ENCODE measurements at regions not wholly inside any gene's neighbourhood (a gene's known extent, or its start where the extent isn't known, plus 50 kb on each side); places are given as distances from the start of the nearest gene placed in this dataset.

GRCh38 chr14:89479802-89480201, 62.8 kb upstream of the FOXN3 start:
- TF ChIP-seq CTCF (IDR thresholded peaks at IDR 0.05; ENCODE audit: insufficient read depth, low read depth, low read length) (no peak), EZH2 (IDR thresholded peaks at IDR 0.05; ENCODE audit: insufficient read depth, low read length) (no peak)
